PC-3 (cell line): ENCODE measurements at regions not wholly inside any gene's neighbourhood (a gene's known extent, or its start where the extent isn't known, plus 50 kb on each side); places are given as distances from the start of the nearest gene placed in this dataset.

ENCODE experiments used
- CTCF ChIP-seq: fragments of 300-600 bp; sonication (generic); conservative IDR thresholded peaks from 2 replicates; pipeline ENCODE4 v1.5.1; 2017; ENCODE audit warnings: antibody characterized with exemption, low read depth, mild to moderate bottlenecking, low read length
- EZH2 ChIP-seq: fragments of 300-600 bp; sonication (generic); IDR thresholded peaks from one replicate; pipeline ENCODE4 v1.6.1; 2017; ENCODE audit warnings: antibody characterized with exemption, mild to moderate bottlenecking, low read length; ENCODE audit not compliant: unreplicated experiment

- TF ChIP-seq EZH2 (no peak), CTCF (no peak)
Observed at GRCh38 chrX:142134533-142134932, 70.6 kb downstream of the MAGEC2 start.
